ENCODE measurements at regions not wholly inside any gene's neighbourhood (a gene's known extent, or its start where the extent isn't known, plus 50 kb on each side); places are given as distances from the start of the nearest gene placed in this dataset.
"Not testable (repeated sequence)": the region's sequence is repeated elsewhere in the genome, so short reads cannot be mapped to it uniquely, and the experiment has no call there.

GRCh38 chr2:11877764-11878163 lies 131.3 kb downstream of the LPIN1 start:
- H3K27ac Mint-ChIP-seq: no peak overlapping the region

GRCh38 chr2:11885253-11885652 lies 138.8 kb downstream of the LPIN1 start:
- not testable (repeated sequence) for H3K36me3 Mint-ChIP-seq; H3K27ac Mint-ChIP-seq; H3K9me3 Mint-ChIP-seq; H3K27me3 Mint-ChIP-seq; H3K4me1 Mint-ChIP-seq (ENCODE audit: unreplicated experiment); DNase-seq (ENCODE audit: extremely low spot score, unreplicated experiment); H3K4me3 Mint-ChIP-seq

More at GRCh38 chr2:11877764-11878163, 131.3 kb downstream of the LPIN1 start:
- no peak overlapping the region for H3K4me3 Mint-ChIP-seq
- peaks cover 6% of the 10 kb centered on the region for H3K9me3 Mint-ChIP-seq
- DNase-seq (ENCODE audit: extremely low spot score, unreplicated experiment): no peak
- TF ChIP-seq, protein P1, sequence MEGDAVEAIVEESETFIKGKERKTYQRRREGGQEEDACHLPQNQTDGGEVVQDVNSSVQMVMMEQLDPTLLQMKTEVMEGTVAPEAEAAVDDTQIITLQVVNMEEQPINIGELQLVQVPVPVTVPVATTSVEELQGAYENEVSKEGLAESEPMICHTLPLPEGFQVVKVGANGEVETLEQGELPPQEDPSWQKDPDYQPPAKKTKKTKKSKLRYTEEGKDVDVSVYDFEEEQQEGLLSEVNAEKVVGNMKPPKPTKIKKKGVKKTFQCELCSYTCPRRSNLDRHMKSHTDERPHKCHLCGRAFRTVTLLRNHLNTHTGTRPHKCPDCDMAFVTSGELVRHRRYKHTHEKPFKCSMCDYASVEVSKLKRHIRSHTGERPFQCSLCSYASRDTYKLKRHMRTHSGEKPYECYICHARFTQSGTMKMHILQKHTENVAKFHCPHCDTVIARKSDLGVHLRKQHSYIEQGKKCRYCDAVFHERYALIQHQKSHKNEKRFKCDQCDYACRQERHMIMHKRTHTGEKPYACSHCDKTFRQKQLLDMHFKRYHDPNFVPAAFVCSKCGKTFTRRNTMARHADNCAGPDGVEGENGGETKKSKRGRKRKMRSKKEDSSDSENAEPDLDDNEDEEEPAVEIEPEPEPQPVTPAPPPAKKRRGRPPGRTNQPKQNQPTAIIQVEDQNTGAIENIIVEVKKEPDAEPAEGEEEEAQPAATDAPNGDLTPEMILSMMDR (conservative IDR thresholded peaks at IDR 0.05): no peak
- H3K27me3 Mint-ChIP-seq: peaks cover 8% of the 10 kb centered on the region
- H3K36me3 Mint-ChIP-seq: no peaks in the 10 kb centered on the region
- H3K4me1 Mint-ChIP-seq (ENCODE audit: unreplicated experiment): peaks cover 13% of the 10 kb centered on the region

DNA sequence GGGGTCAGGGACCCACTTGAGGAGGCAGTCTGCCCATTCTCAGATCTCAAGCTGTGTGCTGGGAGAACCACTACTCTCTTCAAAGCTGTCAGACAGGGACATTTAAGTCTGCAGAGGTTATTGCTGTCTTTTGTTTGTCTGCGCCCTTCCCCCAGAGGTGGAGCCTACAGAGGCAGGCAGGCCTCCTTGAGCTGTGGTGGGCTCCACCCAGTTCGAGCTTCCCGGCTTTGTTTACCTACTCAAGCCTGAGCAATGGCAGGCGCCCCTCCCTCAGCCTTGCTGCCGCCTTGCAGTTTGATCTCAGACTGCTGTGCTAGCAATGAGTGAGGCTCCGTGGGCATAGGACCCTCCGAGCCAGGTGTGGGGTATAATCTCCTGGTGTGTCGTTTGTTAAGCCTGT lies 140.5 kb downstream of the LPIN1 start:
- H3K4me1 Mint-ChIP-seq (ENCODE audit: unreplicated experiment); H3K27me3 Mint-ChIP-seq; H3K27ac Mint-ChIP-seq; H3K9me3 Mint-ChIP-seq; H3K36me3 Mint-ChIP-seq; H3K4me3 Mint-ChIP-seq; DNase-seq (ENCODE audit: extremely low spot score, unreplicated experiment): not testable (repeated sequence)

GRCh38 chr2:11889101-11889850 lies 142.8 kb downstream of the LPIN1 start:
- DNase-seq (ENCODE audit: extremely low spot score, unreplicated experiment): no peak
- TF ChIP-seq, protein P1 (conservative IDR thresholded peaks at IDR 0.05): no peak
- no peaks in the 10 kb centered on the region for H3K27me3 Mint-ChIP-seq
- no peak overlapping the region for H3K4me3 Mint-ChIP-seq
- H3K36me3 Mint-ChIP-seq: no peaks in the 10 kb centered on the region
- H3K4me1 Mint-ChIP-seq (ENCODE audit: unreplicated experiment): no peaks in the 10 kb centered on the region
- H3K27ac Mint-ChIP-seq: no peak overlapping the region
- peaks cover 12% of the 10 kb centered on the region for H3K9me3 Mint-ChIP-seq

GRCh38 chr2:11889854-11890253 lies 143.4 kb downstream of the LPIN1 start:
- no peak overlapping the region for H3K27ac Mint-ChIP-seq
- H3K9me3 Mint-ChIP-seq: peaks cover 12% of the 10 kb centered on the region
- H3K36me3 Mint-ChIP-seq: no peaks in the 10 kb centered on the region
- H3K4me1 Mint-ChIP-seq (ENCODE audit: unreplicated experiment): no peaks in the 10 kb centered on the region
- H3K27me3 Mint-ChIP-seq: no peaks in the 10 kb centered on the region
- TF ChIP-seq, protein P1 (conservative IDR thresholded peaks at IDR 0.05): no peak
- no peak for DNase-seq (ENCODE audit: extremely low spot score, unreplicated experiment)
- no peak overlapping the region for H3K4me3 Mint-ChIP-seq

- H3K27ac Mint-ChIP-seq: no peak overlapping the region
- H3K36me3 Mint-ChIP-seq: no peaks in the 10 kb centered on the region
- no peak overlapping the region for H3K4me3 Mint-ChIP-seq
- TF ChIP-seq, protein P1 (conservative IDR thresholded peaks at IDR 0.05): no peak
- H3K27me3 Mint-ChIP-seq: no peaks in the 10 kb centered on the region
- H3K4me1 Mint-ChIP-seq (ENCODE audit: unreplicated experiment): no peaks in the 10 kb centered on the region
- H3K9me3 Mint-ChIP-seq: peaks cover 12% of the 10 kb centered on the region
- DNase-seq (ENCODE audit: extremely low spot score, unreplicated experiment): no peak
These were observed 144.6 kb downstream of the LPIN1 start for GRCh38 chr2:11891028-11891427.
